ENCODE measurements at regions not wholly inside any gene's neighbourhood (a gene's known extent, or its start where the extent isn't known, plus 50 kb on each side); places are given as distances from the start of the nearest gene placed in this dataset.
"Not testable (repeated sequence)": the region's sequence is repeated elsewhere in the genome, so short reads cannot be mapped to it uniquely, and the experiment has no call there.

- CTCF ChIA-PET, result interaction anchor here (1.8 to 4.9 kb wide), 4 partner anchors 34 to 95 kb away, joined by 5 to 17 read pairs (median 12); no protein-coding TSS in a partner anchor
- POLR2A ChIA-PET; H3K27ac ChIP-seq (ENCODE audit: low read length in 2 of 2); H3K36me3 ChIP-seq (replicated peaks in 1 of 2; ENCODE audit: control extremely low read depth in 1 of 2, control insufficient read depth in 1 of 2, extremely low read depth in 1 of 2, insufficient read depth in 2 of 2, low read length in 1 of 2); H3K9ac ChIP-seq (ENCODE audit: low read length); H3K9me3 ChIP-seq (ENCODE audit: control extremely low read depth in 1 of 3, control insufficient read depth in 2 of 3, insufficient read depth in 1 of 3, low read length in 2 of 3); H3K4me3 ChIP-seq (ENCODE audit: control extremely low read depth in 1 of 5, extremely low read depth in 1 of 5, insufficient read depth in 1 of 5, low read depth in 2 of 5, low read length in 4 of 5); H2AFZ ChIP-seq (ENCODE audit: insufficient read depth, low read depth, low read length, poor library complexity, severe bottlenecking); H3K9me3 Mint-ChIP-seq (ENCODE audit: insufficient read depth); DNase-seq; H3K27ac Mint-ChIP-seq; ATAC-seq (ENCODE audit: low read depth); H3K4me1 Mint-ChIP-seq; H3K79me2 ChIP-seq (ENCODE audit: control insufficient read depth, insufficient read depth, low read length); H4K20me1 ChIP-seq (ENCODE audit: control insufficient read depth, insufficient read depth, low read length, poor library complexity, severe bottlenecking); H3K27me3 ChIP-seq (replicated peaks in 1 of 4; ENCODE audit: control extremely low read depth in 1 of 4, control insufficient read depth in 3 of 4, insufficient read depth in 4 of 4, low read length in 3 of 4); H3K27me3 Mint-ChIP-seq; H3K4me2 ChIP-seq (replicated peaks; ENCODE audit: low read depth, low read length, poor library complexity, severe bottlenecking); H3K4me1 ChIP-seq (ENCODE audit: control insufficient read depth in 2 of 2, insufficient read depth in 2 of 2, low read length in 2 of 2); H3K4me3 Mint-ChIP-seq; intact Hi-C loops (cut with micrococcal nuclease): not testable (repeated sequence)
- no CpG with 5 or more reads among the region's 3 CpGs for WGBS (ENCODE audit: insufficient coverage)
Measured at GRCh38 chr14:106470028-106470427, 943.6 kb downstream of the TMEM121 start.

- H3K9me3 ChIP-seq (ENCODE audit: control extremely low read depth in 1 of 3, control insufficient read depth in 2 of 3, insufficient read depth in 1 of 3, low read length in 2 of 3); H3K79me2 ChIP-seq (ENCODE audit: control insufficient read depth, insufficient read depth, low read length); H3K27ac ChIP-seq (ENCODE audit: low read length in 2 of 2); H3K9ac ChIP-seq (ENCODE audit: low read length); H4K20me1 ChIP-seq (ENCODE audit: control insufficient read depth, insufficient read depth, low read length, poor library complexity, severe bottlenecking); H3K27ac Mint-ChIP-seq; H3K27me3 Mint-ChIP-seq; intact Hi-C loops (cut with micrococcal nuclease); ATAC-seq (ENCODE audit: low read depth); H3K4me1 ChIP-seq (ENCODE audit: control insufficient read depth in 2 of 2, insufficient read depth in 2 of 2, low read length in 2 of 2); H3K4me3 Mint-ChIP-seq; H2AFZ ChIP-seq (ENCODE audit: insufficient read depth, low read depth, low read length, poor library complexity, severe bottlenecking); H3K27me3 ChIP-seq (replicated peaks in 1 of 4; ENCODE audit: control extremely low read depth in 1 of 4, control insufficient read depth in 3 of 4, insufficient read depth in 4 of 4, low read length in 3 of 4); H3K9me3 Mint-ChIP-seq (ENCODE audit: insufficient read depth); DNase-seq; H3K4me2 ChIP-seq (replicated peaks; ENCODE audit: low read depth, low read length, poor library complexity, severe bottlenecking); H3K4me1 Mint-ChIP-seq; H3K4me3 ChIP-seq (ENCODE audit: control extremely low read depth in 1 of 5, extremely low read depth in 1 of 5, insufficient read depth in 1 of 5, low read depth in 2 of 5, low read length in 4 of 5); H3K36me3 ChIP-seq (replicated peaks in 1 of 2; ENCODE audit: control extremely low read depth in 1 of 2, control insufficient read depth in 1 of 2, extremely low read depth in 1 of 2, insufficient read depth in 2 of 2, low read length in 1 of 2); POLR2A ChIA-PET: not testable (repeated sequence)
- no CpG with 5 or more reads among the region's 6 CpGs for WGBS (ENCODE audit: insufficient coverage)
- CTCF ChIA-PET, result interaction anchor here (1.2 to 1.7 kb wide), 3 partner anchors 14 to 53 kb away, joined by 3 to 4 read pairs (median 3); no protein-coding TSS in a partner anchor
Measured at GRCh38 chr14:106474261-106475028, 948.1 kb downstream of the TMEM121 start.

DNA sequence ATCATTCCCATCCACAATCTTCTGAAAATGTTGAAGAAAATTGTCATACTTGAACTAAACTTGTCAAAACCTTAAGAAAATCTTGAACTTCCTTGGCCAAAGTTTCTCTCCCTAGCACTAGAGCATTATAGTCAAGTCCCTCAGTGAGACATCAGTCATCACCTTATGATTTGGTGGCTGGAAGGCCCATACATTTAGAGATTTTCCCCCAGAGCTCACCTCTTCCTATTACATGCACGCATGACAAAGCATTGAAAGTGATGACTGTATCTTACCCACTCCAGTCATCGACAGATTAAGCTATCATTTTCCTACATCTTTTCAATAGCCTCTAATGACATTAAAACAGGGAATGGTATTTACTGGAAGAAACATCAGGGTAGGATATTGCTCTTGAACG lies 948.8 kb downstream of the TMEM121 start:
- H3K4me2 ChIP-seq (replicated peaks; ENCODE audit: low read depth, low read length, poor library complexity, severe bottlenecking); H3K9ac ChIP-seq (ENCODE audit: low read length); H3K9me3 Mint-ChIP-seq (ENCODE audit: insufficient read depth); ATAC-seq (ENCODE audit: low read depth); H3K27me3 Mint-ChIP-seq; H3K4me3 ChIP-seq (ENCODE audit: control extremely low read depth in 1 of 5, extremely low read depth in 1 of 5, insufficient read depth in 1 of 5, low read depth in 2 of 5, low read length in 4 of 5); H3K27ac Mint-ChIP-seq; POLR2A ChIA-PET; H3K4me1 Mint-ChIP-seq; intact Hi-C loops (cut with micrococcal nuclease); H3K27ac ChIP-seq (ENCODE audit: low read length in 2 of 2); H2AFZ ChIP-seq (ENCODE audit: insufficient read depth, low read depth, low read length, poor library complexity, severe bottlenecking); DNase-seq; H3K36me3 ChIP-seq (replicated peaks in 1 of 2; ENCODE audit: control extremely low read depth in 1 of 2, control insufficient read depth in 1 of 2, extremely low read depth in 1 of 2, insufficient read depth in 2 of 2, low read length in 1 of 2); H3K9me3 ChIP-seq (ENCODE audit: control extremely low read depth in 1 of 3, control insufficient read depth in 2 of 3, insufficient read depth in 1 of 3, low read length in 2 of 3); H3K79me2 ChIP-seq (ENCODE audit: control insufficient read depth, insufficient read depth, low read length); H3K27me3 ChIP-seq (replicated peaks in 1 of 4; ENCODE audit: control extremely low read depth in 1 of 4, control insufficient read depth in 3 of 4, insufficient read depth in 4 of 4, low read length in 3 of 4); H3K4me3 Mint-ChIP-seq; H3K4me1 ChIP-seq (ENCODE audit: control insufficient read depth in 2 of 2, insufficient read depth in 2 of 2, low read length in 2 of 2); H4K20me1 ChIP-seq (ENCODE audit: control insufficient read depth, insufficient read depth, low read length, poor library complexity, severe bottlenecking): not testable (repeated sequence)
- no CpG with 5 or more reads among the region's 3 CpGs for WGBS (ENCODE audit: insufficient coverage)
- CTCF ChIA-PET, result interaction anchor here (1.2 kb wide), 2 partner anchors 15 to 27 kb away, joined by 3 to 4 read pairs; no protein-coding TSS in a partner anchor

- WGBS (ENCODE audit: insufficient coverage), result no CpG with 5 or more reads among the region's 4 CpGs
- H3K9me3 Mint-ChIP-seq (ENCODE audit: insufficient read depth); DNase-seq; H3K27ac ChIP-seq (ENCODE audit: low read length in 2 of 2); H3K9me3 ChIP-seq (ENCODE audit: control extremely low read depth in 1 of 3, control insufficient read depth in 2 of 3, insufficient read depth in 1 of 3, low read length in 2 of 3); H3K4me1 ChIP-seq (ENCODE audit: control insufficient read depth in 2 of 2, insufficient read depth in 2 of 2, low read length in 2 of 2); H2AFZ ChIP-seq (ENCODE audit: insufficient read depth, low read depth, low read length, poor library complexity, severe bottlenecking); H3K4me3 ChIP-seq (ENCODE audit: control extremely low read depth in 1 of 5, extremely low read depth in 1 of 5, insufficient read depth in 1 of 5, low read depth in 2 of 5, low read length in 4 of 5); H4K20me1 ChIP-seq (ENCODE audit: control insufficient read depth, insufficient read depth, low read length, poor library complexity, severe bottlenecking); intact Hi-C loops (cut with micrococcal nuclease); H3K27me3 ChIP-seq (replicated peaks in 1 of 4; ENCODE audit: control extremely low read depth in 1 of 4, control insufficient read depth in 3 of 4, insufficient read depth in 4 of 4, low read length in 3 of 4); H3K36me3 ChIP-seq (replicated peaks in 1 of 2; ENCODE audit: control extremely low read depth in 1 of 2, control insufficient read depth in 1 of 2, extremely low read depth in 1 of 2, insufficient read depth in 2 of 2, low read length in 1 of 2); H3K4me1 Mint-ChIP-seq; H3K27ac Mint-ChIP-seq; H3K79me2 ChIP-seq (ENCODE audit: control insufficient read depth, insufficient read depth, low read length); H3K4me3 Mint-ChIP-seq; POLR2A ChIA-PET; H3K9ac ChIP-seq (ENCODE audit: low read length); H3K27me3 Mint-ChIP-seq; H3K4me2 ChIP-seq (replicated peaks; ENCODE audit: low read depth, low read length, poor library complexity, severe bottlenecking): not testable (repeated sequence)
- CTCF ChIA-PET, result interaction anchor here (0.6 to 1.5 kb wide), 6 partner anchors 30 to 91 kb away, joined by 3 to 5 read pairs (median 4); no protein-coding TSS in a partner anchor
- peak; percentile 33 for ATAC-seq (ENCODE audit: low read depth)
Measured at GRCh38 chr14:106477600-106477999, 951.2 kb downstream of the TMEM121 start.
